GM10248 (cell line): ENCODE measurements at regions not wholly inside any gene's neighbourhood (a gene's known extent, or its start where the extent isn't known, plus 50 kb on each side); places are given as distances from the start of the nearest gene placed in this dataset.

ENCODE experiments used
- CTCF ChIA-PET: fragments of 300-600 bp; sonication (Branson Sonifier 250); formaldehyde crosslinking; extraction: SDS; loops from one replicate; lab custom pipeline; 2021; ENCODE audit warnings: antibody characterized with exemption; lab: Yijun Ruan, JAX
- POLR2A ChIA-PET: fragments of 350-650 bp; sonication (Branson Sonifier 250); formaldehyde crosslinking; extraction: SDS; loops from one replicate; lab custom pipeline; 2020; ENCODE audit warnings: antibody characterized with exemption; lab: Yijun Ruan, JAX
- DNase-seq: peaks from one replicate; pipeline ENCODE4 v3.0.0; 2012; ENCODE audit errors: extremely low spot score
- TF ChIP-seq, protein P1 (sequence below): IDR thresholded peaks from 2 replicates; pipeline ENCODE4 v1.5.1; 2012; ENCODE audit warnings: mild to moderate bottlenecking, low read depth; ENCODE audit errors: extremely low read depth, missing control alignments, control extremely low read depth

GRCh38 chr14:54282849-54283248 is 114.0 kb upstream of the CDKN3 start:
- TF ChIP-seq, protein P1, sequence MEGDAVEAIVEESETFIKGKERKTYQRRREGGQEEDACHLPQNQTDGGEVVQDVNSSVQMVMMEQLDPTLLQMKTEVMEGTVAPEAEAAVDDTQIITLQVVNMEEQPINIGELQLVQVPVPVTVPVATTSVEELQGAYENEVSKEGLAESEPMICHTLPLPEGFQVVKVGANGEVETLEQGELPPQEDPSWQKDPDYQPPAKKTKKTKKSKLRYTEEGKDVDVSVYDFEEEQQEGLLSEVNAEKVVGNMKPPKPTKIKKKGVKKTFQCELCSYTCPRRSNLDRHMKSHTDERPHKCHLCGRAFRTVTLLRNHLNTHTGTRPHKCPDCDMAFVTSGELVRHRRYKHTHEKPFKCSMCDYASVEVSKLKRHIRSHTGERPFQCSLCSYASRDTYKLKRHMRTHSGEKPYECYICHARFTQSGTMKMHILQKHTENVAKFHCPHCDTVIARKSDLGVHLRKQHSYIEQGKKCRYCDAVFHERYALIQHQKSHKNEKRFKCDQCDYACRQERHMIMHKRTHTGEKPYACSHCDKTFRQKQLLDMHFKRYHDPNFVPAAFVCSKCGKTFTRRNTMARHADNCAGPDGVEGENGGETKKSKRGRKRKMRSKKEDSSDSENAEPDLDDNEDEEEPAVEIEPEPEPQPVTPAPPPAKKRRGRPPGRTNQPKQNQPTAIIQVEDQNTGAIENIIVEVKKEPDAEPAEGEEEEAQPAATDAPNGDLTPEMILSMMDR = no peak
- CTCF ChIA-PET = interaction anchor here (1.2 kb wide), 1 partner anchor 46 kb away, joined by 3 read pairs; no protein-coding TSS in a partner anchor
- no peak for DNase-seq
- POLR2A ChIA-PET = no interaction called here

- ChIA-PET POLR2A (no interaction called here), CTCF (no interaction called here)
- no peak for DNase-seq
- TF ChIP-seq, protein P1 = no peak
These were observed 111.8 kb upstream of the CDKN3 start for GRCh38 chr14:54285030-54285429.

GRCh38 chr14:54291491-54292191 is 105.2 kb upstream of the CDKN3 start:
- DNase-seq = no peak
- TF ChIP-seq, protein P1 = no peak
- ChIA-PET CTCF (interaction anchor here (2.4 kb wide), 1 partner anchor 117 kb away, joined by 8 read pairs; no protein-coding TSS in a partner anchor), POLR2A (no interaction called here)

DNA sequence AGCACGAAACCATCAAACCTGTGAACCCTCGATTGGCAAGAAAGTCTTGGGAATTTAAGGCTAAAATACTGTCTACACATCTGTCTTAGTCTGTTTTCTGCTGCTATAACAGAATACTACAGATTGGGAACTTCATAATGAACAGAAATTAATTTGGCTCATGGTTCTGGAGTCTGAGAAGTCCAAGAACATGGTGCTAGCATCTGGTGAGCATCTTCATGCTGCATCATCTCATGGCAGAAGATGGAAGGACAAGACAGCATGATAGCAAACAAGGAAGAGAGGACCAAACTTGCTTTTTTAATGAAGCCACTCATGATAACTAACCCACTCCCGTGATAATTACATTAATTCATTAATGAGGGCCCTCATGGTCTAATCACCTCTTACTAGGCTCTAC is 102.0 kb upstream of the CDKN3 start:
- TF ChIP-seq, protein P1 = no peak
- ChIA-PET POLR2A (no interaction called here), CTCF (no interaction called here)
- DNase-seq = no peak

- TF ChIP-seq, protein P1 = no peak
- CTCF ChIA-PET = interaction anchor here (0.9 kb wide), 1 partner anchor 501 kb away, joined by 3 read pairs; no protein-coding TSS in a partner anchor
These were observed 97.1 kb upstream of the CDKN3 start for GRCh38 chr14:54299410-54300363.

GRCh38 chr14:54300881-54301280 is 95.9 kb upstream of the CDKN3 start:
- TF ChIP-seq, protein P1 = no peak
- DNase-seq = no peak
- CTCF ChIA-PET = interaction anchor here (0.9 kb wide), 1 partner anchor 502 kb away, joined by 3 read pairs; no protein-coding TSS in a partner anchor
- POLR2A ChIA-PET = no interaction called here

More at GRCh38 chr14:54299410-54300363, 97.1 kb upstream of the CDKN3 start:
- POLR2A ChIA-PET = no interaction called here
- no peak for DNase-seq
